ENCODE measurements at regions not wholly inside any gene's neighbourhood (a gene's known extent, or its start where the extent isn't known, plus 50 kb on each side); places are given as distances from the start of the nearest gene placed in this dataset.

DNA sequence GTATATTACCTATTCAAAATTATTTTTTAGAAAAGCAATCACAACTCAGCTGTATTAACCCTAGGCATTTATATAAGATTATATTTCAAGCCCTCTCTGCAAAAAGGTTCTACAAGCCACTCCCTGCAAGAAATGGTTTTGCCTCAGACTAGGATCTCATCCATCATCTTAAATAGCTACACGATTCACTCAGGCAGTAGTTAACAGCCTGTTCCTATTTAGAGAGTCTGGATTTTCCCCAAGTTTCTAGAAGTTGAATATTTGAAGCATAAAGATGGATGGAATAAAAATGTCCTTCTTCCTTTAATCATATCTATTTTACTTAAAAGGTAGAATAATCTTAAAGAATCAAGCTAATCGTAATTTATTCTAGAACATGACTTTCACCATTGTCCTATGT lies 167.1 kb upstream of the STK17B start:
- Histone ChIP-seq H3K4me1 (ENCODE audit: control insufficient read depth, insufficient read depth, low read length) (no peaks in the 10 kb centered on the region), H3K27ac (ENCODE audit: low read length) (no peak overlapping the region), H3K27me3 (ENCODE audit: control insufficient read depth, insufficient read depth, low read length) (no peaks in the 10 kb centered on the region), H3K36me3 (ENCODE audit: control insufficient read depth, insufficient read depth, low read length) (no peaks in the 10 kb centered on the region), H3K9me3 (ENCODE audit: control insufficient read depth, insufficient read depth, low read length) (no peaks in the 10 kb centered on the region), H3K4me3 (ENCODE audit: low read length) (no peak overlapping the region)
- Mint-ChIP-seq H3K4me1 (no peaks in the 10 kb centered on the region), H3K27me3 (ENCODE audit: low read depth in 2 of 2) (peaks cover 10% of the 10 kb centered on the region in 2 donors), H3K9me3 (no peaks in the 10 kb centered on the region), H3K27ac (no peak overlapping the region), H3K36me3 (no peaks in the 10 kb centered on the region), H3K4me3 (no peak overlapping the region)
- TF ChIP-seq, protein P1, sequence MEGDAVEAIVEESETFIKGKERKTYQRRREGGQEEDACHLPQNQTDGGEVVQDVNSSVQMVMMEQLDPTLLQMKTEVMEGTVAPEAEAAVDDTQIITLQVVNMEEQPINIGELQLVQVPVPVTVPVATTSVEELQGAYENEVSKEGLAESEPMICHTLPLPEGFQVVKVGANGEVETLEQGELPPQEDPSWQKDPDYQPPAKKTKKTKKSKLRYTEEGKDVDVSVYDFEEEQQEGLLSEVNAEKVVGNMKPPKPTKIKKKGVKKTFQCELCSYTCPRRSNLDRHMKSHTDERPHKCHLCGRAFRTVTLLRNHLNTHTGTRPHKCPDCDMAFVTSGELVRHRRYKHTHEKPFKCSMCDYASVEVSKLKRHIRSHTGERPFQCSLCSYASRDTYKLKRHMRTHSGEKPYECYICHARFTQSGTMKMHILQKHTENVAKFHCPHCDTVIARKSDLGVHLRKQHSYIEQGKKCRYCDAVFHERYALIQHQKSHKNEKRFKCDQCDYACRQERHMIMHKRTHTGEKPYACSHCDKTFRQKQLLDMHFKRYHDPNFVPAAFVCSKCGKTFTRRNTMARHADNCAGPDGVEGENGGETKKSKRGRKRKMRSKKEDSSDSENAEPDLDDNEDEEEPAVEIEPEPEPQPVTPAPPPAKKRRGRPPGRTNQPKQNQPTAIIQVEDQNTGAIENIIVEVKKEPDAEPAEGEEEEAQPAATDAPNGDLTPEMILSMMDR (IDR thresholded peaks at IDR 0.05) = no peak
- ATAC-seq = no peak
- WGBS (ENCODE audit: insufficient coverage) = 100% methylated on average over 1 of the region's 2 CpGs
- DNase-seq = no peak
- intact Hi-C loops (cut with micrococcal nuclease) = no loop called here

DNA sequence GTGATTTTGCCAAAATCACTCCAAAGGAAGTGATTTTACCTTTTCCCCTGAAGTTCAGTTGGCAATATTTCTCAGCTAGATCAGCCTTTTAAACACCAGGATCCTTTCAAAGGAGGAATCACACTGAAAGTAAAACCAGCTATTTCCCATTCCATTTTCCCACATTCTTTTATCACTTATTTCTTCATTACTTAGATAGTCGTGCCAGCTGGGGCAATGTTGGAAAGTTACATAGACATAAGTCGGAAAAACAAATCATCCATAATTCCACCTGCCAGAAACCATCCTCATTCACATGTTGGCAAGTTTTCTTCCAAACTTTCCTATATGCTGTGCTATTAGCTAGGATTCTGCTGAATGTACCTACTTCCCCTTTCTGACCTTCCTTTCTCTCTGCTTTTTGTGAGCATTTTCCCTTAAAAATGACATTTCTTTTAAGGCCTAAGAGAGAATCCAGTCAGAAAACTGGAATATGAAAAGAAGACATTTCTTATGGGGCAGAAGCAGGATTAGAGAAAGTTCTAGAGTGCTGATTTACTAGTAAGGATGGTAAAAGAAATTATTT lies 170.0 kb upstream of the STK17B start:
- no peak for DNase-seq

DNA sequence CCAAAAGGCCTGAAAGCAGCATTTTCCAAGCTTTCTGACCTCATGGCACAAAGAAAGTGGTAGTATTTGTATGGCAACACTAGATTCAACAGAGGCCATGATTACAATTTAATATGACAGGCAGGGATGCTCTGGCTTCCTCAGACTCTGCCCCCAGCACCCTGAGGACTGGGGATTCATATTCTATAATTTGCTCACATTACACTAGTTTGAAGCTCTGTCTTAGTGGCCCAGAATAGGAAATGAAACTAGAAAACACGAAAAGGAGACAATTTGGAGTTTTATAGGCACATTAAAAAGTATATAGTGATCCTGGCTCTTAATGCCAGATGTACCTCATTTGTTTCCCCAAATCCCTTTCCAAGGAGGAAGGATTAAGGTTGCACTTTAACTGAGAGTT lies 173.0 kb upstream of the STK17B start:
- WGBS (ENCODE audit: insufficient coverage) = 20% methylated on average over 1 of the region's 1 CpG
- Mint-ChIP-seq H3K27me3 (ENCODE audit: low read depth in 2 of 2) (peaks cover 5 to 10% of the 10 kb centered on the region in 2 donors), H3K4me1 (no peaks in the 10 kb centered on the region), H3K27ac (no peak overlapping the region), H3K4me3 (no peak overlapping the region), H3K36me3 (no peaks in the 10 kb centered on the region), H3K9me3 (no peaks in the 10 kb centered on the region)
- Histone ChIP-seq H3K27ac (ENCODE audit: low read length) (no peak overlapping the region), H3K4me3 (ENCODE audit: low read length) (no peak overlapping the region), H3K9me3 (ENCODE audit: control insufficient read depth, insufficient read depth, low read length) (no peaks in the 10 kb centered on the region), H3K36me3 (ENCODE audit: control insufficient read depth, insufficient read depth, low read length) (no peaks in the 10 kb centered on the region), H3K4me1 (ENCODE audit: control insufficient read depth, insufficient read depth, low read length) (no peaks in the 10 kb centered on the region), H3K27me3 (ENCODE audit: control insufficient read depth, insufficient read depth, low read length) (no peaks in the 10 kb centered on the region)
- no peak for DNase-seq
- intact Hi-C loops (cut with micrococcal nuclease) = no loop called here
- TF ChIP-seq, protein P1 (IDR thresholded peaks at IDR 0.05) = no peak
- no peak for ATAC-seq

More for the DNA sequence above, 170.0 kb upstream of the STK17B start:
- no peak for ATAC-seq
- 68% methylated on average over 2 of the region's 2 CpGs for WGBS (ENCODE audit: insufficient coverage)
- H3K27me3 Mint-ChIP-seq (ENCODE audit: low read depth in 2 of 2) = peaks cover 5 to 10% of the 10 kb centered on the region in 2 donors
- H3K9me3 ChIP-seq (ENCODE audit: control insufficient read depth, insufficient read depth, low read length) = no peaks in the 10 kb centered on the region
- H3K36me3 ChIP-seq (ENCODE audit: control insufficient read depth, insufficient read depth, low read length) = no peaks in the 10 kb centered on the region
- no peaks in the 10 kb centered on the region for H3K4me1 Mint-ChIP-seq
- no peaks in the 10 kb centered on the region for H3K27me3 ChIP-seq (ENCODE audit: control insufficient read depth, insufficient read depth, low read length)
- H3K27ac ChIP-seq (ENCODE audit: low read length) = no peak overlapping the region
- intact Hi-C loops (cut with micrococcal nuclease) = no loop called here
- no peaks in the 10 kb centered on the region for H3K36me3 Mint-ChIP-seq
- no peak overlapping the region for H3K27ac Mint-ChIP-seq
- no peaks in the 10 kb centered on the region for H3K9me3 Mint-ChIP-seq
- no peak overlapping the region for H3K4me3 Mint-ChIP-seq
- no peaks in the 10 kb centered on the region for H3K4me1 ChIP-seq (ENCODE audit: control insufficient read depth, insufficient read depth, low read length)
- TF ChIP-seq, protein P1 (IDR thresholded peaks at IDR 0.05) = no peak
- no peak overlapping the region for H3K4me3 ChIP-seq (ENCODE audit: low read length)

DNA sequence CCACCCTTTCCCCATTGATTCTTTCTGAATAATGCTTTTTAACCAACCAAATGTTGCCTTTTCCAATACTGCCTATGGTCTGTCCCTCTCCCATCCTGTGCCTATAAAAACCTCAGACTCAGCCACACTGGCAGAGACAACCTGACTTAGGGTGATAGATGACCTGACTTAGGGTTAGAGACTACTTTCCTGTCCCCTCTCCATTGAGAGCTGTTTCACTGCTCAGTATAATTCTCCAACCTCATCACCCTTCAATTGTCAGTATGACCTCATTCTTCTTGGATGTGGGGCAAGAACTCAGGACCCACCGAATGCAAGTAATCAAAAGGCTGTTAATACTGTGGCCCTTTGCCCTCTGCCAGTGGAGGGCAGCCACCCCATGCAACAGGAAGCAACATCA lies 182.3 kb upstream of the STK17B start:
- Mint-ChIP-seq H3K27me3 (ENCODE audit: low read depth in 2 of 2) (peaks cover 0 to 5% of the 10 kb centered on the region in 2 donors), H3K4me1 (peaks cover 5 to 6% of the 10 kb centered on the region in 2 donors), H3K4me3 (no peak overlapping the region), H3K27ac (no peak overlapping the region), H3K9me3 (no peaks in the 10 kb centered on the region), H3K36me3 (no peaks in the 10 kb centered on the region)
- Histone ChIP-seq H3K4me1 (ENCODE audit: control insufficient read depth, insufficient read depth, low read length) (no peaks in the 10 kb centered on the region), H3K36me3 (ENCODE audit: control insufficient read depth, insufficient read depth, low read length) (no peaks in the 10 kb centered on the region), H3K27ac (ENCODE audit: low read length) (no peak overlapping the region), H3K4me3 (ENCODE audit: low read length) (no peak overlapping the region), H3K27me3 (ENCODE audit: control insufficient read depth, insufficient read depth, low read length) (no peaks in the 10 kb centered on the region), H3K9me3 (ENCODE audit: control insufficient read depth, insufficient read depth, low read length) (no peaks in the 10 kb centered on the region)
- TF ChIP-seq, protein P1 (IDR thresholded peaks at IDR 0.05) = no peak
- 92% methylated on average over 1 of the region's 1 CpG for WGBS (ENCODE audit: insufficient coverage)
- intact Hi-C loops (cut with micrococcal nuclease) = no loop called here
- DNase-seq = no peak
- no peak for ATAC-seq
